H1 (cell line): ENCODE measurements at regions not wholly inside any gene's neighbourhood (a gene's known extent, or its start where the extent isn't known, plus 50 kb on each side); places are given as distances from the start of the nearest gene placed in this dataset.

ENCODE experiments used
- CTCF ChIA-PET: fragments of 300-600 bp; sonication (Branson Sonifier 250); formaldehyde crosslinking; loops from one replicate; lab custom pipeline; 2021; ENCODE audit not compliant: partially characterized antibody; lab: Charles Lee
- POLR2A ChIA-PET: fragments of 300-600 bp; sonication (Branson Sonifier 250); formaldehyde crosslinking; loops from one replicate; lab custom pipeline; 2021; ENCODE audit warnings: inconsistent platforms; ENCODE audit not compliant: partially characterized antibody; lab: Charles Lee
- DNase-seq, 2 experiments: peaks; one replicate each; pipeline versions ENCODE4 v3.0.0 to v3.0.0-alpha.2; 2010 to 2022; ENCODE audit warnings: low spot score in 2 of 2, low read depth in 1 of 2, mixed read lengths in 1 of 2
- FAIRE-seq: peaks from 2 replicates; lab custom pipeline; 2011; peaks lifted over from hg19 to GRCh38; lab: Jason Lieb, UNC
- H2AFZ ChIP-seq: 2 replicates; pipeline ENCODE4 v1.8.1; 2012; ENCODE audit warnings: low read length, inconsistent platforms
- H2AK5ac ChIP-seq: 2 replicates; pipeline ENCODE4 v1.6.1; 2013; ENCODE audit warnings: low read depth, low read length
- H2BK120ac ChIP-seq: replicated peaks from 2 replicates; pipeline ENCODE3; 2013; ENCODE audit warnings: low read depth, low read length, inconsistent platforms
- H2BK12ac ChIP-seq: 2 replicates; pipeline ENCODE4 v1.6.1; 2013; ENCODE audit warnings: low read depth, low read length
- H2BK15ac ChIP-seq: 2 replicates; pipeline ENCODE4 v1.6.1; 2013; ENCODE audit warnings: low read length
- H2BK20ac ChIP-seq: 2 replicates; pipeline ENCODE4 v1.6.1; 2013; ENCODE audit warnings: low read length
- H2BK5ac ChIP-seq: 2 replicates; pipeline ENCODE4 v1.6.1; 2013; ENCODE audit warnings: low read depth, low read length
- H3K14ac ChIP-seq: 2 replicates; pipeline ENCODE4 v1.6.1; 2013; ENCODE audit warnings: inconsistent platforms; ENCODE audit not compliant: insufficient read length
- H3K18ac ChIP-seq: 2 replicates; pipeline ENCODE4 v1.6.1; 2013; ENCODE audit warnings: low read length; ENCODE audit errors: extremely low read depth
- H3K23ac ChIP-seq: 2 replicates; pipeline ENCODE4 v1.6.1; 2013; ENCODE audit warnings: inconsistent platforms; ENCODE audit not compliant: insufficient read length
- H3K23me2 ChIP-seq: 2 replicates; pipeline ENCODE4 v1.6.1; 2013; ENCODE audit warnings: low read depth, low read length
- H3K27ac ChIP-seq: 2 replicates; pipeline ENCODE4 v1.6.1; 2011; ENCODE audit warnings: low read depth, low read length, inconsistent platforms
- H3K27me3 ChIP-seq, 4 experiments: replicated peaks in 1 of 4; 1 replicate in 1 of 4; 2 replicates in 3 of 4; pipeline versions ENCODE4 v1.6.1 to v1.8.1; 2011 to 2013; ENCODE audit warnings: low read length in 3 of 4, mild to moderate bottlenecking in 3 of 4, inconsistent platforms in 2 of 4, mixed read lengths in 2 of 4, moderate library complexity in 1 of 4; ENCODE audit not compliant: control insufficient read depth in 3 of 4, insufficient read depth in 3 of 4; ENCODE audit errors: extremely low read depth in 1 of 4
- H3K36me3 ChIP-seq, 4 experiments: 2 replicates each; pipeline versions ENCODE4 v1.6.1 to v1.8.1; 2011 to 2013; ENCODE audit warnings: mild to moderate bottlenecking in 4 of 4, low read length in 3 of 4, moderate library complexity in 2 of 4, control low read depth in 1 of 4, inconsistent platforms in 1 of 4; ENCODE audit not compliant: insufficient read depth in 4 of 4, control insufficient read depth in 2 of 4
- H3K4ac ChIP-seq: replicated peaks from 2 replicates; pipeline ENCODE3; 2013; ENCODE audit warnings: low read length, low read depth, mixed read lengths, inconsistent platforms; ENCODE audit not compliant: insufficient read length
- H3K4me1 ChIP-seq, 4 experiments: replicated peaks in 1 of 4; 1 replicate in 1 of 4; 2 replicates in 3 of 4; pipeline versions ENCODE4 v1.6.1 to v1.8.1; 2011 to 2013; ENCODE audit warnings: low read length in 3 of 4, inconsistent platforms in 2 of 4, mixed read lengths in 1 of 4; ENCODE audit not compliant: insufficient read depth in 4 of 4, control insufficient read depth in 3 of 4
- H3K4me2 ChIP-seq, 2 experiments: 2 replicates each; pipeline versions ENCODE4 v1.6.1 to v1.8.1; 2011 to 2013; ENCODE audit warnings: low read depth in 2 of 2, low read length in 2 of 2, control low read depth in 1 of 2, inconsistent platforms in 1 of 2, mild to moderate bottlenecking in 1 of 2; ENCODE audit not compliant: insufficient read depth in 1 of 2
- H3K4me3 ChIP-seq, 4 experiments: fragments of 200-600, 300-600 bp in 1 of 4; sonication (generic), shearing (Covaris generic), sonication (Bioruptor Twin) in 1 of 4; 2 replicates each; pipeline versions ENCODE4 v1.5.1 to v1.8.1; 2011 to 2016; ENCODE audit warnings: low read length in 4 of 4, low read depth in 3 of 4, control low read depth in 2 of 4, inconsistent platforms in 2 of 4, mild to moderate bottlenecking in 2 of 4, mixed read lengths in 1 of 4, moderate library complexity in 1 of 4; ENCODE audit not compliant: insufficient read depth in 2 of 4; ENCODE audit errors: extremely low read depth in 1 of 4
- H3K56ac ChIP-seq: replicated peaks from 2 replicates; pipeline ENCODE3; 2013; ENCODE audit warnings: low read depth, mild to moderate bottlenecking, mixed read lengths, low read length, inconsistent platforms; ENCODE audit not compliant: insufficient read length
- H3K79me1 ChIP-seq: 2 replicates; pipeline ENCODE4 v1.6.1; 2013; ENCODE audit warnings: low read depth, low read length, control low read depth
- H3K79me2 ChIP-seq, 2 experiments: 2 replicates each; pipeline versions ENCODE4 v1.6.1 to v1.8.1; 2012 to 2013; ENCODE audit warnings: low read length in 2 of 2, mild to moderate bottlenecking in 2 of 2, inconsistent platforms in 1 of 2; ENCODE audit not compliant: insufficient read depth in 2 of 2, control insufficient read depth in 1 of 2
- H3K9ac ChIP-seq, 4 experiments: replicated peaks in 1 of 4; 1 replicate in 1 of 4; 2 replicates in 3 of 4; pipeline versions ENCODE4 v1.6.1 to v1.8.1; 2011 to 2013; ENCODE audit warnings: low read depth in 3 of 4, low read length in 3 of 4, control low read depth in 2 of 4, mild to moderate bottlenecking in 2 of 4, moderate library complexity in 2 of 4, inconsistent platforms in 1 of 4; ENCODE audit errors: extremely low read depth in 1 of 4
- H3K9me3 ChIP-seq, 2 experiments: 2 replicates each; pipeline versions ENCODE4 v1.6.1 to v1.8.1; 2012 to 2013; ENCODE audit warnings: mild to moderate bottlenecking in 2 of 2, moderate library complexity in 2 of 2, control low read depth in 1 of 2, inconsistent platforms in 1 of 2, low read depth in 1 of 2, low read length in 1 of 2, mixed read lengths in 1 of 2; ENCODE audit not compliant: insufficient read depth in 2 of 2
- H4K20me1 ChIP-seq, 2 experiments: replicated peaks in 1 of 2; 2 replicates each; pipeline versions ENCODE3 to v1.8.1; 2011 to 2013; ENCODE audit warnings: inconsistent platforms in 2 of 2, low read length in 2 of 2, mild to moderate bottlenecking in 1 of 2; ENCODE audit not compliant: insufficient read depth in 2 of 2, control insufficient read depth in 1 of 2
- H4K5ac ChIP-seq: 2 replicates; pipeline ENCODE4 v1.6.1; 2013; ENCODE audit warnings: low read length, low read depth, mixed read lengths, inconsistent platforms; ENCODE audit not compliant: insufficient read length
- H4K8ac ChIP-seq: 2 replicates; pipeline ENCODE4 v1.8.0; 2013; ENCODE audit warnings: mild to moderate bottlenecking, moderate library complexity, low read length, inconsistent platforms; ENCODE audit not compliant: insufficient read depth; ENCODE audit errors: extremely low read depth
- H4K91ac ChIP-seq: replicated peaks from 2 replicates; pipeline ENCODE3; 2013; ENCODE audit warnings: low read length, mixed read lengths, inconsistent platforms; ENCODE audit not compliant: insufficient read length
- CEBPB ChIP-seq: IDR thresholded peaks from 2 replicates; pipeline ENCODE4 v1.6.1; 2012; ENCODE audit warnings: low read depth, low read length
- GABPA ChIP-seq: IDR thresholded peaks from 2 replicates; pipeline ENCODE4 v1.6.1; 2011; ENCODE audit warnings: mild to moderate bottlenecking, low read length, moderate library complexity, borderline replicate concordance; ENCODE audit not compliant: insufficient read depth
- GTF2F1 ChIP-seq: IDR thresholded peaks from 2 replicates; pipeline ENCODE4 v1.6.1; 2012; ENCODE audit warnings: low read depth, low read length, improper control_type of control experiment, borderline replicate concordance
- PHF8 ChIP-seq: fragments of 200-600 bp; sonication (generic); conservative IDR thresholded peaks from 2 replicates; pipeline ENCODE4 v1.7.1; 2012; ENCODE audit warnings: low read depth, mild to moderate bottlenecking, inconsistent platforms, low read length, moderate library complexity
- RXRA ChIP-seq: IDR thresholded peaks from 2 replicates; pipeline ENCODE4 v1.6.1; 2011; ENCODE audit warnings: low read depth, mild to moderate bottlenecking, low read length, moderate library complexity; ENCODE audit not compliant: insufficient read depth
- SAP30 ChIP-seq: fragments of 300-600 bp; sonication (generic); IDR thresholded peaks from 2 replicates; pipeline ENCODE4 v1.7.1; 2012; ENCODE audit warnings: low read length, moderate library complexity, mild to moderate bottlenecking, inconsistent platforms; ENCODE audit not compliant: insufficient read depth, insufficient replicate concordance
- TEAD4 ChIP-seq: IDR thresholded peaks from 2 replicates; pipeline ENCODE4 v1.6.1; 2012; ENCODE audit warnings: low read depth, low read length, inconsistent platforms, mixed read lengths
- USF2 ChIP-seq: IDR thresholded peaks from 2 replicates; pipeline ENCODE4 v1.6.1; 2011; ENCODE audit warnings: low read length, improper control_type of control experiment
- WGBS, 2 experiments: shearing (Covaris generic) in 1 of 2; methylation state at CpG; one replicate each; pipeline versions ENCODE4 v1.1.6 to v1.1.7; 2013 to 2015; ENCODE audit warnings: low lambda C conversion rate in 2 of 2, mixed read lengths in 2 of 2, inconsistent platforms in 1 of 2, low coverage in 1 of 2, missing lambda C conversion rate in 1 of 2; ENCODE audit not compliant: insufficient replicate concordance in 2 of 2, insufficient coverage in 1 of 2, insufficient read length in 1 of 2; ENCODE audit errors: extremely low coverage in 1 of 2, missing lambda C conversion rate in 1 of 2; 5-methylcytosine and 5-hydroxymethylcytosine counted together
- TF ChIP-seq, protein P1 (sequence below): IDR thresholded peaks from 2 replicates; pipeline ENCODE4 v1.6.1; 2012; ENCODE audit warnings: low read length, inconsistent platforms

DNA sequence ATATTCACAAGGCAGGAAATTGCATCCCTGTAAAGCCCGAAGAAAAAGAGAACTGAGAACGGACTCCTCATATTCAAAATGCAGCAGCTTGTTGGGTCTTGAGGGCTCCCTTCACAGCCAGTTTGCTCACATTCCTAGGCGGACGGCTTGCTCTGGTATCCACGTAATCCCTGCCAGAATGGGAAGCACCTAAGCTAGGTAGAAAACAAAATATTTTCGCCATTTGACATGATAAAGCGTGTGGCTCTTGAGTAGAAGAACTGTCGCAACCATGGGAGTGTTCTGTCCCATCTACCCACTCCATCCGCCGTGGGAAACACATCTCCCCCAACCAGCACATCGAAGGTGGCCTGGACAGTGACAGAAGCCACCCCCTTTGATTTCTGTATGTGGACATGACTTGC is 183.1 kb downstream of the GAS1 start:
- Histone ChIP-seq H3K56ac (no peak overlapping the region), H3K23ac (no peak overlapping the region), H3K36me3 (no peaks in the 10 kb centered on the region), H3K27ac (no peak overlapping the region), H2BK12ac (peak overlapping the region; percentile 45; the same call in 1 of the 2 replicates), H4K5ac (no peak overlapping the region), H2AFZ (no peak overlapping the region), H2BK5ac (no peak overlapping the region), H4K8ac (no peak overlapping the region), H3K79me1 (no peaks in the 10 kb centered on the region), H3K27me3 (no peaks in the 10 kb centered on the region), H2BK120ac (no peak overlapping the region), H4K20me1 (peaks cover 0 to 4% of the 10 kb centered on the region in 2 experiments), H4K91ac (no peak overlapping the region), H3K14ac (no peak overlapping the region), H3K4me1 (peaks cover 0 to 2% (median 0%) of the 10 kb centered on the region in 4 experiments; a peak in 3 of 7 replicates), H3K9me3 (no peaks in the 10 kb centered on the region), H3K18ac (no peak overlapping the region), H2AK5ac (no peak overlapping the region), H2BK15ac (no peak overlapping the region; the same call in 1 of the 2 replicates), H3K23me2 (peaks cover 5% of the 10 kb centered on the region; the same call in 1 of the 2 replicates), H3K4me3 (no peak overlapping the region), H3K4ac (no peak overlapping the region), H3K4me2 (no peak overlapping the region), H2BK20ac (no peak overlapping the region), H3K79me2 (no peaks in the 10 kb centered on the region), H3K9ac (no peak overlapping the region)
- ChIA-PET CTCF (interaction anchor here (1.0 kb wide), 1 partner anchor 25 kb away, joined by 3 read pairs; no protein-coding TSS in a partner anchor), POLR2A (no interaction called here)
- FAIRE-seq = no peak
- no peak for DNase-seq
- 84% methylated on average over 11 of the region's 11 CpGs; no CpG with 5 or more reads in 1 of the 2 experiments for WGBS, 2 experiments
- TF ChIP-seq RXRA = no peak
- TF ChIP-seq, protein P1, sequence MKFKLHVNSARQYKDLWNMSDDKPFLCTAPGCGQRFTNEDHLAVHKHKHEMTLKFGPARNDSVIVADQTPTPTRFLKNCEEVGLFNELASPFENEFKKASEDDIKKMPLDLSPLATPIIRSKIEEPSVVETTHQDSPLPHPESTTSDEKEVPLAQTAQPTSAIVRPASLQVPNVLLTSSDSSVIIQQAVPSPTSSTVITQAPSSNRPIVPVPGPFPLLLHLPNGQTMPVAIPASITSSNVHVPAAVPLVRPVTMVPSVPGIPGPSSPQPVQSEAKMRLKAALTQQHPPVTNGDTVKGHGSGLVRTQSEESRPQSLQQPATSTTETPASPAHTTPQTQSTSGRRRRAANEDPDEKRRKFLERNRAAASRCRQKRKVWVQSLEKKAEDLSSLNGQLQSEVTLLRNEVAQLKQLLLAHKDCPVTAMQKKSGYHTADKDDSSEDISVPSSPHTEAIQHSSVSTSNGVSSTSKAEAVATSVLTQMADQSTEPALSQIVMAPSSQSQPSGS = no peak
- TF ChIP-seq GTF2F1 = no peak
- no peak for TF ChIP-seq CEBPB
- TF ChIP-seq SAP30 = no peak
- TF ChIP-seq GABPA = no peak
- no peak for TF ChIP-seq PHF8
- no peak for TF ChIP-seq TEAD4
- TF ChIP-seq USF2 = no peak
